HepG2 (cell line): ENCODE measurements at regions not wholly inside any gene's neighbourhood (a gene's known extent, or its start where the extent isn't known, plus 50 kb on each side); places are given as distances from the start of the nearest gene placed in this dataset.
A peak's percentile ranks its signal among the peaks of the same experiment; 100 is the strongest.

ENCODE experiments used
- ATAC-seq: fragments of 200-7000 bp; cut with Tn5 transposase; 3 replicates; pipeline ENCODE4 v1.9.1; 2020; ENCODE audit warnings: mild to moderate bottlenecking, moderate library complexity
- BruUV-seq: library from RNA; stranded (reverse); fragments of 400-500 nt; replicated peaks from 2 replicates; lab custom pipeline; 2021; lab: Mats Ljungman, UMichigan
- CTCF ChIA-PET: fragments of 300-600 bp; formaldehyde crosslinking; extraction: SDS; loops from one replicate; lab custom pipeline; 2021; ENCODE audit warnings: low total read pairs, inconsistent platforms, low intra/inter-chr PET ratio; lab: Yijun Ruan, JAX
- POLR2A ChIA-PET: fragments of 350-600 bp; sonication (Branson Sonifier 250); formaldehyde crosslinking; loops from one replicate; lab custom pipeline; 2020; ENCODE audit warnings: antibody characterized with exemption, inconsistent platforms; lab: Yijun Ruan, JAX
- DNase-seq: peaks from one replicate; pipeline ENCODE4 v3.0.0-alpha.2; 2015; ENCODE audit warnings: low spot score
- FAIRE-seq: peaks from 3 replicates; lab custom pipeline; 2011; peaks lifted over from hg19 to GRCh38; lab: Jason Lieb, UNC
- H2AFZ ChIP-seq: one replicate; pipeline ENCODE4 v1.6.1; 2011; ENCODE audit warnings: low read length, inconsistent platforms
- H3K27ac ChIP-seq: fragments of 300-600 bp; 3 replicates; pipeline ENCODE4 v1.8.0; 2011; ENCODE audit warnings: mixed run types, mild to moderate bottlenecking, mixed read lengths, low read length, inconsistent platforms; ENCODE audit not compliant: insufficient read depth; ENCODE audit errors: extremely low read length
- H3K27me3 ChIP-seq, 2 experiments: fragments of 200-600 bp in 1 of 2; 2 replicates in 1 of 2; 3 replicates in 1 of 2; pipeline versions ENCODE4 v1.6.0 to v1.8.0; 2011; ENCODE audit warnings: low read length in 2 of 2, mild to moderate bottlenecking in 2 of 2, moderate library complexity in 2 of 2, inconsistent platforms in 1 of 2; ENCODE audit not compliant: insufficient read depth in 2 of 2, control insufficient read depth in 1 of 2
- H3K36me3 ChIP-seq, 2 experiments: fragments of 200-600 bp in 1 of 2; replicated peaks in 1 of 2; 2 replicates in 1 of 2; 3 replicates in 1 of 2; pipeline versions ENCODE4 v1.5.1 to v1.8.0; 2011; ENCODE audit warnings: low read length in 2 of 2, inconsistent platforms in 1 of 2; ENCODE audit not compliant: insufficient read depth in 2 of 2, control insufficient read depth in 1 of 2
- H3K4me1 ChIP-seq: 2 replicates; pipeline ENCODE4 v1.5.1; 2012; ENCODE audit warnings: low read length, inconsistent platforms; ENCODE audit not compliant: insufficient read depth
- H3K4me2 ChIP-seq: 2 replicates; pipeline ENCODE4 v1.6.0; 2011; ENCODE audit warnings: low read depth, low read length, inconsistent platforms
- H3K4me3 ChIP-seq, 3 experiments: fragments of 200-600 bp in 1 of 3; sonication (generic), shearing (Covaris generic) in 1 of 3; replicated peaks in 1 of 3; 2 replicates each; pipeline ENCODE4 v1.5.1; 2011 to 2016; ENCODE audit warnings: low read length in 3 of 3, inconsistent platforms in 2 of 3, low read depth in 2 of 3, mild to moderate bottlenecking in 2 of 3, control low read depth in 1 of 3, mixed read lengths in 1 of 3; ENCODE audit not compliant: insufficient read depth in 1 of 3
- H3K79me2 ChIP-seq: one replicate; pipeline ENCODE4 v1.6.1; 2011; ENCODE audit warnings: low read length, inconsistent platforms; ENCODE audit not compliant: insufficient read depth
- H3K9ac ChIP-seq: 2 replicates; pipeline ENCODE4 v1.6.0; 2011; ENCODE audit warnings: mild to moderate bottlenecking, low read depth, low read length, inconsistent platforms; ENCODE audit not compliant: insufficient read depth
- H3K9me3 ChIP-seq: 2 replicates; pipeline ENCODE4 v1.5.1; 2012; ENCODE audit warnings: mild to moderate bottlenecking, low read length
- H4K20me1 ChIP-seq: 2 replicates; pipeline ENCODE4 v1.6.0; 2011; ENCODE audit warnings: inconsistent platforms, mild to moderate bottlenecking, low read length, moderate library complexity; ENCODE audit not compliant: insufficient read depth
- LCORL ChIP-seq, 2 experiments: fragments of 450-650 bp in 1 of 2; sonication (generic) in 1 of 2; formaldehyde crosslinking in 1 of 2; IDR thresholded peaks; 2 replicates each; pipeline versions ENCODE4 v1.5.0 to v1.6.1; 2017 to 2020; ENCODE audit warnings: antibody characterized with exemption in 1 of 2, missing genetic modification reagents in 1 of 2
- NFYC ChIP-seq: IDR thresholded peaks from 2 replicates; pipeline ENCODE4 v1.6.1; 2016; ENCODE audit warnings: missing genetic modification reagents, missing compliant biosample characterization
- NR2F6 ChIP-seq, 2 experiments: IDR thresholded peaks; 2 replicates each; pipeline ENCODE4 v1.6.1; 2016; ENCODE audit warnings: antibody characterized with exemption in 1 of 2, mild to moderate bottlenecking in 1 of 2
- RFXANK ChIP-seq: IDR thresholded peaks from 2 replicates; pipeline ENCODE4 v1.6.1; 2016
- SIN3B ChIP-seq: fragments of 150-350 bp; IDR thresholded peaks from 2 replicates; pipeline ENCODE4 v1.6.1; 2014; ENCODE audit warnings: low read length
- SNAI1 ChIP-seq: sonication (generic); formaldehyde crosslinking; IDR thresholded peaks from 2 replicates; pipeline ENCODE4 v1.5.0; 2020; ENCODE audit warnings: mild to moderate bottlenecking, missing genetic modification reagents, borderline replicate concordance
- ZMYM4 ChIP-seq: sonication (generic); formaldehyde crosslinking; IDR thresholded peaks from 2 replicates; pipeline ENCODE4 v1.8.1; 2023; ENCODE audit warnings: mild to moderate bottlenecking, missing genetic modification reagents
- ZNF577 ChIP-seq: sonication (generic); formaldehyde crosslinking; IDR thresholded peaks from 2 replicates; pipeline ENCODE4 v1.4.0; 2020; ENCODE audit warnings: mild to moderate bottlenecking, low read depth, missing genetic modification reagents, borderline replicate concordance
- ZNF75D ChIP-seq: sonication (generic); formaldehyde crosslinking; IDR thresholded peaks from 2 replicates; pipeline ENCODE4 v1.8.1; 2023; ENCODE audit warnings: missing genetic modification reagents, mild to moderate bottlenecking, borderline replicate concordance
- WGBS: methylation state at CpG from one replicate; pipeline ENCODE4 v1.1.6; 2017; ENCODE audit warnings: low lambda C conversion rate; 5-methylcytosine and 5-hydroxymethylcytosine counted together
- in situ Hi-C: cut with HindIII; loops from 2 replicates; pipeline ENCODE4 v1.10.0; 2017; ENCODE audit warnings: low pct_unique_long_range_greater_than_20kb; ENCODE audit not compliant: extremely low pct_ligation_motif_present
- intact Hi-C: fragments of 100-400 bp; cut with micrococcal nuclease; formaldehyde crosslinking; loops from one replicate; pipeline ENCODE4 v1.10.0; 2022; ENCODE audit not compliant: unreplicated experiment
- TF ChIP-seq, protein P1 (sequence below): sonication (generic); formaldehyde crosslinking; IDR thresholded peaks from 2 replicates; pipeline ENCODE4 v1.5.0; 2020; ENCODE audit warnings: mild to moderate bottlenecking, missing genetic modification reagents, borderline replicate concordance
- TF ChIP-seq, protein P2 (sequence below): sonication (generic); formaldehyde crosslinking; conservative IDR thresholded peaks from 2 replicates; pipeline ENCODE4 v1.5.0; 2020; ENCODE audit warnings: missing genetic modification reagents
- TF ChIP-seq, protein P3 (sequence below), 2 experiments: sonication (generic) in 1 of 2; formaldehyde crosslinking in 1 of 2; IDR thresholded peaks; 2 replicates each; pipeline versions ENCODE4 v1.5.1 to v1.6.1; 2011 to 2020; ENCODE audit warnings: borderline replicate concordance in 1 of 2, low read depth in 1 of 2, low read length in 1 of 2, mild to moderate bottlenecking in 1 of 2, missing genetic modification reagents in 1 of 2, moderate library complexity in 1 of 2
- TF ChIP-seq, protein P4 (sequence below): sonication (generic); formaldehyde crosslinking; IDR thresholded peaks from 2 replicates; pipeline ENCODE4 v1.4.0; 2020; ENCODE audit warnings: missing genetic modification reagents, mild to moderate bottlenecking, borderline replicate concordance

DNA sequence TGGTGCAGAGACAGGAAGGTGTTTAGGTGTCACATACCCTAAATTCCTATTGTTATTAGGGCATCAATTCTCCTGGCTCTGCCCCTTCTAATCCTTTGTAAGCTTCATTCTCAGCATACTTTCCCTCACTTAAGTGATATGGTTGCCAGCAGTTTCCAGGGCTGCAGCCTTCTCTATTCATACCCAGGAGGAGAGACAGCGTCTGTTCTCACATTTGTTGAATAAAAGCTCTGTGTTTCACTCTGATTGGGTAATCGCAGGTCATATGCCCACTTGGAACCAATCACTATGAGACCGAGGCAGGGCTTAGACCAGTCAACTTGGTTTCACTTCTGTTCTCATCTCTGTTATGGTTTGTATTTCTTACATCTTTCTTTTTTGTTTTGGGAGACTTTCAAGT lies 109.6 kb upstream of the MTPN start:
- WGBS, result 0% methylated on average over 3 of the region's 3 CpGs
- in situ Hi-C loops, result no loop called here
- Histone ChIP-seq H3K9ac (no peak overlapping the region), H3K27ac (no peak overlapping the region), H3K36me3 (no peaks in the 10 kb centered on the region), H3K27me3 (no peaks in the 10 kb centered on the region), H2AFZ (peak overlapping the region; percentile 63), H3K9me3 (no peaks in the 10 kb centered on the region), H4K20me1 (no peaks in the 10 kb centered on the region), H3K4me2 (peak overlapping the region; percentile 45), H3K4me1 (peaks cover 5% of the 10 kb centered on the region; the same call in 1 of the 2 replicates), H3K4me3 (peak overlapping the region in 2 of 3 experiments; percentile 15 to 37; a peak in 2 of 6 replicates), H3K79me2 (no peaks in the 10 kb centered on the region)
- DNase-seq (peak; percentile 53), FAIRE-seq (peak; percentile 52), ATAC-seq (peak; percentile 97)
- CTCF ChIA-PET, result no interaction called here
- intact Hi-C loops, result no loop called here
- POLR2A ChIA-PET, result no interaction called here
- BruUV-seq, result no TSS peak
- no peak for TF ChIP-seq ZNF577 (CRISPR knock-in tag)
- TF ChIP-seq, protein P1, sequence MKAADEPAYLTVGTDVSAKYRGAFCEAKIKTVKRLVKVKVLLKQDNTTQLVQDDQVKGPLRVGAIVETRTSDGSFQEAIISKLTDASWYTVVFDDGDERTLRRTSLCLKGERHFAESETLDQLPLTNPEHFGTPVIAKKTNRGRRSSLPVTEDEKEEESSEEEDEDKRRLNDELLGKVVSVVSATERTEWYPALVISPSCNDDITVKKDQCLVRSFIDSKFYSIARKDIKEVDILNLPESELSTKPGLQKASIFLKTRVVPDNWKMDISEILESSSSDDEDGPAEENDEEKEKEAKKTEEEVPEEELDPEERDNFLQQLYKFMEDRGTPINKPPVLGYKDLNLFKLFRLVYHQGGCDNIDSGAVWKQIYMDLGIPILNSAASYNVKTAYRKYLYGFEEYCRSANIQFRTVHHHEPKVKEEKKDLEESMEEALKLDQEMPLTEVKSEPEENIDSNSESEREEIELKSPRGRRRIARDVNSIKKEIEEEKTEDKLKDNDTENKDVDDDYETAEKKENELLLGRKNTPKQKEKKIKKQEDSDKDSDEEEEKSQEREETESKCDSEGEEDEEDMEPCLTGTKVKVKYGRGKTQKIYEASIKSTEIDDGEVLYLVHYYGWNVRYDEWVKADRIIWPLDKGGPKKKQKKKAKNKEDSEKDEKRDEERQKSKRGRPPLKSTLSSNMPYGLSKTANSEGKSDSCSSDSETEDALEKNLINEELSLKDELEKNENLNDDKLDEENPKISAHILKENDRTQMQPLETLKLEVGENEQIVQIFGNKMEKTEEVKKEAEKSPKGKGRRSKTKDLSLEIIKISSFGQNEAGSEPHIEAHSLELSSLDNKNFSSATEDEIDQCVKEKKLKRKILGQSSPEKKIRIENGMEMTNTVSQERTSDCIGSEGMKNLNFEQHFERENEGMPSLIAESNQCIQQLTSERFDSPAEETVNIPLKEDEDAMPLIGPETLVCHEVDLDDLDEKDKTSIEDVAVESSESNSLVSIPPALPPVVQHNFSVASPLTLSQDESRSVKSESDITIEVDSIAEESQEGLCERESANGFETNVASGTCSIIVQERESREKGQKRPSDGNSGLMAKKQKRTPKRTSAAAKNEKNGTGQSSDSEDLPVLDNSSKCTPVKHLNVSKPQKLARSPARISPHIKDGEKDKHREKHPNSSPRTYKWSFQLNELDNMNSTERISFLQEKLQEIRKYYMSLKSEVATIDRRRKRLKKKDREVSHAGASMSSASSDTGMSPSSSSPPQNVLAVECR (CRISPR knock-in tag), result no peak
- TF ChIP-seq NR2F6 (IDR thresholded peaks at IDR 0.05), result no peak
- no peak for TF ChIP-seq NR2F6 (CRISPR knock-in tag; IDR thresholded peaks at IDR 0.05)
- TF ChIP-seq ZNF75D, result no peak
- TF ChIP-seq, protein P2, sequence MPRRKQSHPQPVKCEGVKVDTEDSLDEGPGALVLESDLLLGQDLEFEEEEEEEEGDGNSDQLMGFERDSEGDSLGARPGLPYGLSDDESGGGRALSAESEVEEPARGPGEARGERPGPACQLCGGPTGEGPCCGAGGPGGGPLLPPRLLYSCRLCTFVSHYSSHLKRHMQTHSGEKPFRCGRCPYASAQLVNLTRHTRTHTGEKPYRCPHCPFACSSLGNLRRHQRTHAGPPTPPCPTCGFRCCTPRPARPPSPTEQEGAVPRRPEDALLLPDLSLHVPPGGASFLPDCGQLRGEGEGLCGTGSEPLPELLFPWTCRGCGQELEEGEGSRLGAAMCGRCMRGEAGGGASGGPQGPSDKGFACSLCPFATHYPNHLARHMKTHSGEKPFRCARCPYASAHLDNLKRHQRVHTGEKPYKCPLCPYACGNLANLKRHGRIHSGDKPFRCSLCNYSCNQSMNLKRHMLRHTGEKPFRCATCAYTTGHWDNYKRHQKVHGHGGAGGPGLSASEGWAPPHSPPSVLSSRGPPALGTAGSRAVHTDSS (CRISPR knock-in tag), result no peak
- TF ChIP-seq SNAI1, result no peak
- TF ChIP-seq RFXANK (CRISPR knock-in tag), result no peak
- TF ChIP-seq, protein P3, sequence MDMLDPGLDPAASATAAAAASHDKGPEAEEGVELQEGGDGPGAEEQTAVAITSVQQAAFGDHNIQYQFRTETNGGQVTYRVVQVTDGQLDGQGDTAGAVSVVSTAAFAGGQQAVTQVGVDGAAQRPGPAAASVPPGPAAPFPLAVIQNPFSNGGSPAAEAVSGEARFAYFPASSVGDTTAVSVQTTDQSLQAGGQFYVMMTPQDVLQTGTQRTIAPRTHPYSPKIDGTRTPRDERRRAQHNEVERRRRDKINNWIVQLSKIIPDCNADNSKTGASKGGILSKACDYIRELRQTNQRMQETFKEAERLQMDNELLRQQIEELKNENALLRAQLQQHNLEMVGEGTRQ (IDR thresholded peaks at IDR 0.05; ENCODE audit: low read depth, low read length), result peak; percentile 84
- TF ChIP-seq, protein P3 (CRISPR knock-in tag; IDR thresholded peaks at IDR 0.05; ENCODE audit: borderline replicate concordance), result peak; percentile 87; the same call in 1 of the 2 replicates
- TF ChIP-seq, protein P4, sequence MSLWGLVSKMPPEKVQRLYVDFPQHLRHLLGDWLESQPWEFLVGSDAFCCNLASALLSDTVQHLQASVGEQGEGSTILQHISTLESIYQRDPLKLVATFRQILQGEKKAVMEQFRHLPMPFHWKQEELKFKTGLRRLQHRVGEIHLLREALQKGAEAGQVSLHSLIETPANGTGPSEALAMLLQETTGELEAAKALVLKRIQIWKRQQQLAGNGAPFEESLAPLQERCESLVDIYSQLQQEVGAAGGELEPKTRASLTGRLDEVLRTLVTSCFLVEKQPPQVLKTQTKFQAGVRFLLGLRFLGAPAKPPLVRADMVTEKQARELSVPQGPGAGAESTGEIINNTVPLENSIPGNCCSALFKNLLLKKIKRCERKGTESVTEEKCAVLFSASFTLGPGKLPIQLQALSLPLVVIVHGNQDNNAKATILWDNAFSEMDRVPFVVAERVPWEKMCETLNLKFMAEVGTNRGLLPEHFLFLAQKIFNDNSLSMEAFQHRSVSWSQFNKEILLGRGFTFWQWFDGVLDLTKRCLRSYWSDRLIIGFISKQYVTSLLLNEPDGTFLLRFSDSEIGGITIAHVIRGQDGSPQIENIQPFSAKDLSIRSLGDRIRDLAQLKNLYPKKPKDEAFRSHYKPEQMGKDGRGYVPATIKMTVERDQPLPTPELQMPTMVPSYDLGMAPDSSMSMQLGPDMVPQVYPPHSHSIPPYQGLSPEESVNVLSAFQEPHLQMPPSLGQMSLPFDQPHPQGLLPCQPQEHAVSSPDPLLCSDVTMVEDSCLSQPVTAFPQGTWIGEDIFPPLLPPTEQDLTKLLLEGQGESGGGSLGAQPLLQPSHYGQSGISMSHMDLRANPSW (CRISPR knock-in tag), result no peak
- peak; percentile 84 for TF ChIP-seq NFYC (CRISPR knock-in tag)
- TF ChIP-seq SIN3B, result no peak
- no peak for TF ChIP-seq LCORL (IDR thresholded peaks at IDR 0.05)
- TF ChIP-seq LCORL (CRISPR knock-in tag; IDR thresholded peaks at IDR 0.05), result no peak
- 0 out of 2 replicates have a peak, but pooled peaks have one; percentile 29 for TF ChIP-seq ZMYM4 (CRISPR knock-in tag)
